Fibroblast of mammary gland (primary cell): ENCODE measurements at regions not wholly inside any gene's neighbourhood (a gene's known extent, or its start where the extent isn't known, plus 50 kb on each side); places are given as distances from the start of the nearest gene placed in this dataset.

Experiments used
- DNase-seq: peaks from one replicate; pipeline ENCODE4 v3.0.0-alpha.2; 2010; ENCODE audit warnings: low read depth
- H3K4me3 ChIP-seq: 2 replicates; pipeline ENCODE4 v1.5.1; 2011; ENCODE audit warnings: low read depth, mild to moderate bottlenecking, low read length, moderate library complexity; ENCODE audit not compliant: control insufficient read depth
- TF ChIP-seq, protein P1 (sequence below): conservative IDR thresholded peaks from 2 replicates; pipeline ENCODE4 v1.5.1; 2011; ENCODE audit warnings: low read depth, low read length, inconsistent platforms; ENCODE audit not compliant: control insufficient read depth, insufficient read depth

DNA sequence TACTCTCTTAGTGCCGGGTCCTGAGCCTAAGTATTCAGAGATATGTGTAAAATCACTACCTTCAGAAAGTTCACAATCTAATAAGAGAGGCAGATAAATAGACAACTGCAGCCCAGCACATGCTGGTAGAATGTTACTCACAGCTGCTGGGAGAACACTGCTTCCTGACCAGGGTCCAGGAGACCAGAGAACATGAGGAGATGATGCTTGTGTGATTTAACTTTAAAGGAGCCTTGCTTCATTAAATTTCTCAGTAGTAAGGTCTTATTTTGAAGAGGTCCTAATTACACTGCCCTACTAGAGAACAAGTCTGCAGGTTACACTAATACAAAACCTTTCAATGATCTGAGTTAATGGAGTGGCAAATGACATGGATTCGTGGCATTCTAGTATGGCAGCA lies 209.9 kb upstream of the TRIB2 start:
- TF ChIP-seq, protein P1, sequence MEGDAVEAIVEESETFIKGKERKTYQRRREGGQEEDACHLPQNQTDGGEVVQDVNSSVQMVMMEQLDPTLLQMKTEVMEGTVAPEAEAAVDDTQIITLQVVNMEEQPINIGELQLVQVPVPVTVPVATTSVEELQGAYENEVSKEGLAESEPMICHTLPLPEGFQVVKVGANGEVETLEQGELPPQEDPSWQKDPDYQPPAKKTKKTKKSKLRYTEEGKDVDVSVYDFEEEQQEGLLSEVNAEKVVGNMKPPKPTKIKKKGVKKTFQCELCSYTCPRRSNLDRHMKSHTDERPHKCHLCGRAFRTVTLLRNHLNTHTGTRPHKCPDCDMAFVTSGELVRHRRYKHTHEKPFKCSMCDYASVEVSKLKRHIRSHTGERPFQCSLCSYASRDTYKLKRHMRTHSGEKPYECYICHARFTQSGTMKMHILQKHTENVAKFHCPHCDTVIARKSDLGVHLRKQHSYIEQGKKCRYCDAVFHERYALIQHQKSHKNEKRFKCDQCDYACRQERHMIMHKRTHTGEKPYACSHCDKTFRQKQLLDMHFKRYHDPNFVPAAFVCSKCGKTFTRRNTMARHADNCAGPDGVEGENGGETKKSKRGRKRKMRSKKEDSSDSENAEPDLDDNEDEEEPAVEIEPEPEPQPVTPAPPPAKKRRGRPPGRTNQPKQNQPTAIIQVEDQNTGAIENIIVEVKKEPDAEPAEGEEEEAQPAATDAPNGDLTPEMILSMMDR, result no peak
- peak; percentile 22 for DNase-seq
- no peak overlapping the region for H3K4me3 ChIP-seq

DNA sequence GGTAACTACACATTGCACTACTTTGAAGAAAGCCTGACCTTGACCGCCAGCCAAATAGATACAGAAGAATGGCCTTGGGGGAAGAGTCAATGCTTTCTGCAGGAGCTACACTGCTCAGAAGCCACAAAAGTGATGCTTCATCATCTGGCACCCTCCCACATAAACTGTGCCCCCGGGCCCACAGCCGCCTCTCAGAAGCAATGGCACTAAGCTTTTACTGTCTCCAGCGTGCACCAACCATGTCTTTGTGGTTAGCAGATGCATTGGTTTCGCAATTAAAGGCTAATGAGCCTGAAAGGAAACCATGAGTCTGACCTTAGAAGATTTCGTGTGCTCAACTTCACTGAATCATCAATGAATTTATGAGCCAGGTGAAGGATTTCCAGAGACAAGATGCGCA lies 209.4 kb upstream of the TRIB2 start:
- TF ChIP-seq, protein P1, result no peak
- no peak overlapping the region for H3K4me3 ChIP-seq
- peak; percentile 90 for DNase-seq

DNA sequence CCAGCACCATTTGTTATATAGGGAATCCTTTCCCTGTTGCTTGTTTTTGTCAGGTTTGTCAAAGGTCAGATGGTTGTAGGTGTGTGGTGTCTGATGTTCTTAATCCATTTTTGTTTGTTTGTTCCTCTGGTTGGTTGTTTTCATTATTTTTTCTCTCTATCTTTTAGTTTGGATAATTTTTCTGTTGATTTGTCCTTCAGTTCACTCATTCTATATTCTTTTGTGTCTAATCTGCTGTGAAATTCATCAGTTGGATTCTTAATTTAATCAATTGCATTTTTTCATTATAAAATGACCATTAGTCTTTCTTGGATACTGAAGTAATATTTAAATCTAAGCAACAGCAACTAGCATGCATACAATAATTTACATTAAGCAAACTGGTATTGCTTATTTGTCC lies 206.7 kb upstream of the TRIB2 start:
- no peak for DNase-seq
- TF ChIP-seq, protein P1, result no peak

DNA sequence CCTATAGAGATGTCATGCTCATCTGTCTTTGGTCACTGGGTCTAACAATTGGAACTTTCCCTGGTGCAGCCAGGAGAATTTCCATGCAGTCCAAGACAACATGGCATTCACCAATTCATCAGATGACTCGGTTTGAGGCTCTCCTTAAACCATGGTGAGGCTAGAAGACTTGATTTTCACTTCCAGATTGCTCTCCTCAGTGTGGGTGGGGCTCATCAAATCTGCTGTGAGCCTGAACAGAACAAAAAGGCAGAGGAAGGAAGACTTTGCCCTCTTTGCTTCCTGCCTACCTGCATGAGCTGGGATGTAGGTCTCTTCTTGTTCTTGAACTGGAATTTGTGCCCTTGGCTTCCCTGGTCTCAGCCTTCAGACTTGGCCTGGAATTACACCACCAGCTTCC lies 203.4 kb upstream of the TRIB2 start:
- no peak for DNase-seq
- H3K4me3 ChIP-seq, result no peak overlapping the region
- TF ChIP-seq, protein P1, result no peak

More for the DNA sequence above, 206.7 kb upstream of the TRIB2 start:
- H3K4me3 ChIP-seq, result no peak overlapping the region

DNA sequence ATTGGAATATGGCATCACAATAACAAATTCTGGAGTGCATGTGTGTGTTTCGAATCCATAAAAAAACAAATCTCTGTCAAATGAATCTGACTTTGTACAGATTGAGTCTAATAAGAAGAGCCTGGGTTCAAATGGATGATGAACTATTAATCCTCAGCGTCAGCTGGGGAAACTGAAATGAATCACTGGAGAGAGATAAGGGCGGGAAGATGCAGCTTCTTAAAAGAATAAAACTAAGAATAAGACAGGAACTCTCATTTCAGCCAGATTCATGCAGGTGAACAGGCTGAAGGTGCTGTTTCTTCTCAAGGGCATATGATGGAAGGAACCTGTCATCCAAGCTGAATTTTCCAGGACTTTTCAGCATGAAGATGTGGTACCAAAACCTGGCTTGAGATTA lies 202.6 kb upstream of the TRIB2 start:
- no peak overlapping the region for H3K4me3 ChIP-seq
- TF ChIP-seq, protein P1, result no peak
- no peak for DNase-seq

DNA sequence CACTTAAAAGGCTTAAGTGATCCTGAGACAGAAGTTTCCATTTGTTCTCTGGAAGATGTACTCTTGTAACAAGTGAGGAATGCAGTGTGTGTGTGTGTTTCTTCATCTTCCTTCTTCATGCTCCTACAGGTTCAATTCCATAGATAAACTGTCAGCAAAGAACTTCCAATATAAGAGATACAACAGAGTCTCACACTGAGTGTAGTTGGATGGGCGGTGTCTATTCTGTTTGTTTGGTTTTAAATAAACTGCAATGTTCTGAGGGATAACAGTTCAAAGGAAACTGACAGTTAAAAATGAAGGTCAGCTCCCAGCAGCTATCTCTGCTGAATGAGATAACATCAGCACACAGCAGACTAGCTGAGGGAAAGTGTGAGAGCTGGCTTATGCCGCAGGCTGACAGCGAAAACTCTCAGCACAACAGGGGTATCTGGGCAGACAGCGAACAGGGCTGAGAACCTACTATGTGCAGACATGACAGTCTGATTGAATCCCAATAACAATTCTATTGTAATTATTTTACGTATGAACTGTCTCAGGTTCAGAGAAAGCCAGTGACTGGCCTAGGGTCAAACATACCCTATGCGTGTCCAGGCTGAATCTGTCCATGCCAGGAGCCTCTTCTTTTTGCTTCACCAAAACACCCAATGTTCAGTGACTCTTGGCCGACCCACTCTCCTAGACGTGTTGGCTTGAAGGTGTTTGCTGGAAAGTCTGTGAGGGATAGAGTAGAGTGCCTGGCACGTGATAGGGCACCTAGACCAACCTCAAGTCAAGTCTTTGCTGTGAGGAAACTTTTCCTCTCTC lies 201.9 kb upstream of the TRIB2 start:
- DNase-seq, result no peak
- TF ChIP-seq, protein P1, result no peak

More for the DNA sequence above, 201.9 kb upstream of the TRIB2 start:
- no peak overlapping the region for H3K4me3 ChIP-seq
